OCI-LY3 (cell line): ENCODE measurements at regions not wholly inside any gene's neighbourhood (a gene's known extent, or its start where the extent isn't known, plus 50 kb on each side); places are given as distances from the start of the nearest gene placed in this dataset.

Source experiments
- H2AFZ ChIP-seq: fragments of 200-600, 300-600 bp; shearing (Covaris generic); 2 replicates; pipeline ENCODE4 v1.6.0; 2014; ENCODE audit warnings: antibody characterized with exemption, low read depth, low read length
- H3K27ac ChIP-seq: fragments of 200-600, 300-600 bp; sonication (generic); 2 replicates; pipeline ENCODE4 v1.5.1; 2014; ENCODE audit warnings: mild to moderate bottlenecking, low read length, moderate library complexity, mixed read lengths
- H3K27me3 ChIP-seq: fragments of 200-600, 300-600 bp; sonication (generic); 2 replicates; pipeline ENCODE4 v1.6.1; 2014; ENCODE audit warnings: low read depth, low read length, mixed read lengths
- H3K36me3 ChIP-seq: fragments of 200-600, 300-600 bp; sonication (generic); replicated peaks from 2 replicates; pipeline ENCODE3; 2014; ENCODE audit warnings: low read depth, low read length, mixed read lengths
- H3K4me1 ChIP-seq: fragments of 300-600, 200-600 bp; sonication (generic); 2 replicates; pipeline ENCODE4 v1.6.1; 2014; ENCODE audit warnings: low read length, mixed read lengths
- H3K4me2 ChIP-seq: fragments of 200-600, 300-600 bp; sonication (generic); 2 replicates; pipeline ENCODE4 v1.6.1; 2014; ENCODE audit warnings: low read length, mixed read lengths
- H3K4me3 ChIP-seq: fragments of 300-600, 200-600 bp; sonication (generic); 2 replicates; pipeline ENCODE4 v1.5.1; 2014; ENCODE audit warnings: antibody characterized with exemption, mild to moderate bottlenecking, low read length, moderate library complexity
- H3K79me2 ChIP-seq: fragments of 300-600, 200-600 bp; shearing (Covaris generic); 2 replicates; pipeline ENCODE4 v1.6.1; 2014; ENCODE audit warnings: mild to moderate bottlenecking, low read length, mixed read lengths
- H3K9ac ChIP-seq: fragments of 300-600, 200-600 bp; shearing (Covaris generic); 2 replicates; pipeline ENCODE4 v1.6.0; 2014; ENCODE audit warnings: mild to moderate bottlenecking, low read length, moderate library complexity
- H3K9me3 ChIP-seq: fragments of 200-600, 300-600 bp; shearing (Covaris generic); 2 replicates; pipeline ENCODE4 v1.6.1; 2014; ENCODE audit warnings: low read length, mixed read lengths; ENCODE audit not compliant: insufficient read depth
- H4K20me1 ChIP-seq: fragments of 200-600, 300-600 bp; sonication (generic); 2 replicates; pipeline ENCODE4 v1.6.1; 2016; ENCODE audit warnings: low read length, mixed read lengths; ENCODE audit not compliant: insufficient read depth
- CTCF ChIP-seq: fragments of 200-600, 300-600 bp; sonication (generic); IDR thresholded peaks from 2 replicates; pipeline ENCODE4 v1.5.1; 2014; ENCODE audit warnings: antibody characterized with exemption, low read length, low read depth
- EZH2phosphoT487 ChIP-seq: fragments of 200-600 bp; shearing (Covaris generic); IDR thresholded peaks from 2 replicates; pipeline ENCODE4 v1.6.1; 2018; ENCODE audit warnings: antibody characterized with exemption, mixed run types, low read depth

GRCh38 chr9:82682431-82682830 is 380.5 kb downstream of the RASEF start:
- H3K9me3 ChIP-seq: no peaks in the 10 kb centered on the region
- no peak overlapping the region for H3K4me2 ChIP-seq
- H3K79me2 ChIP-seq: no peaks in the 10 kb centered on the region
- no peaks in the 10 kb centered on the region for H4K20me1 ChIP-seq
- no peaks in the 10 kb centered on the region for H3K27me3 ChIP-seq
- no peak overlapping the region for H3K27ac ChIP-seq
- TF ChIP-seq CTCF (no peak), EZH2phosphoT487 (no peak)
- no peaks in the 10 kb centered on the region for H3K36me3 ChIP-seq
- no peak overlapping the region for H3K4me3 ChIP-seq
- no peak overlapping the region for H3K9ac ChIP-seq
- H3K4me1 ChIP-seq: peaks cover 10% of the 10 kb centered on the region; the same call in 1 of the 2 replicates
- no peak overlapping the region for H2AFZ ChIP-seq

GRCh38 chr9:82695704-82696103 is 367.2 kb downstream of the RASEF start:
- Histone ChIP-seq H3K4me1 (no peaks in the 10 kb centered on the region), H3K4me2 (no peak overlapping the region), H3K27ac (no peak overlapping the region), H3K4me3 (no peak overlapping the region), H3K9ac (no peak overlapping the region), H2AFZ (no peak overlapping the region), H3K79me2 (no peaks in the 10 kb centered on the region), H3K9me3 (0 out of 2 replicates have a peak, but pooled peaks cover 4% of the 10 kb centered on the region), H3K27me3 (no peaks in the 10 kb centered on the region), H3K36me3 (no peaks in the 10 kb centered on the region), H4K20me1 (no peaks in the 10 kb centered on the region)
- TF ChIP-seq EZH2phosphoT487 (no peak), CTCF (no peak)

- H3K27ac ChIP-seq: no peak overlapping the region
- no peak overlapping the region; the same call in 1 of the 2 replicates for H2AFZ ChIP-seq
- H3K27me3 ChIP-seq: no peaks in the 10 kb centered on the region
- H3K9me3 ChIP-seq: no peaks in the 10 kb centered on the region
- no peaks in the 10 kb centered on the region for H4K20me1 ChIP-seq
- no peaks in the 10 kb centered on the region for H3K4me1 ChIP-seq
- no peak overlapping the region for H3K4me2 ChIP-seq
- TF ChIP-seq EZH2phosphoT487 (no peak), CTCF (no peak)
- no peak overlapping the region for H3K9ac ChIP-seq
- no peaks in the 10 kb centered on the region for H3K36me3 ChIP-seq
- H3K79me2 ChIP-seq: no peaks in the 10 kb centered on the region
- no peak overlapping the region for H3K4me3 ChIP-seq
These were observed 356.2 kb downstream of the RASEF start for GRCh38 chr9:82706786-82707185.

- H2AFZ ChIP-seq: no peak overlapping the region
- H3K79me2 ChIP-seq: no peaks in the 10 kb centered on the region
- no peak overlapping the region for H3K9ac ChIP-seq
- H3K27ac ChIP-seq: no peak overlapping the region
- no peaks in the 10 kb centered on the region for H4K20me1 ChIP-seq
- H3K4me2 ChIP-seq: no peak overlapping the region
- H3K27me3 ChIP-seq: no peaks in the 10 kb centered on the region
- no peaks in the 10 kb centered on the region for H3K36me3 ChIP-seq
- no peak overlapping the region for H3K4me3 ChIP-seq
- TF ChIP-seq EZH2phosphoT487 (no peak), CTCF (no peak)
- 0 out of 2 replicates have a peak, but pooled peaks cover 5% of the 10 kb centered on the region for H3K9me3 ChIP-seq
- H3K4me1 ChIP-seq: no peaks in the 10 kb centered on the region
These were observed 346.1 kb downstream of the RASEF start for GRCh38 chr9:82716821-82717220.
